H9 (cell line): ENCODE measurements at regions not wholly inside any gene's neighbourhood (a gene's known extent, or its start where the extent isn't known, plus 50 kb on each side); places are given as distances from the start of the nearest gene placed in this dataset.

Experiments
- DNase-seq: peaks from one replicate; pipeline ENCODE4 v3.0.0-alpha.2; 2017
- H2AFZ ChIP-seq: one replicate; pipeline ENCODE4 v1.6.1; 2013; ENCODE audit warnings: mild to moderate bottlenecking, low read length, control low read depth, moderate library complexity
- H2AK5ac ChIP-seq: 2 replicates; pipeline ENCODE4 v1.6.1; 2013; ENCODE audit warnings: low read length, control low read depth, mixed read lengths; ENCODE audit not compliant: insufficient read length
- H2BK120ac ChIP-seq: one replicate; pipeline ENCODE4 v1.6.1; 2013; ENCODE audit warnings: low read depth, mild to moderate bottlenecking, low read length, control low read depth, inconsistent platforms; ENCODE audit not compliant: poor library complexity, severe bottlenecking
- H2BK12ac ChIP-seq: 2 replicates; pipeline ENCODE4 v1.6.1; 2013; ENCODE audit warnings: low read length, control low read depth, mixed read lengths, low read depth; ENCODE audit not compliant: insufficient read length
- H2BK15ac ChIP-seq: 2 replicates; pipeline ENCODE4 v1.6.1; 2013; ENCODE audit warnings: low read depth, low read length, control low read depth
- H2BK20ac ChIP-seq: one replicate; pipeline ENCODE4 v1.6.1; 2013; ENCODE audit warnings: low read depth, mild to moderate bottlenecking, low read length, control low read depth, inconsistent platforms; ENCODE audit not compliant: poor library complexity, severe bottlenecking
- H2BK5ac ChIP-seq: 2 replicates; pipeline ENCODE4 v1.6.1; 2013; ENCODE audit warnings: low read length, control low read depth, mixed read lengths; ENCODE audit not compliant: insufficient read length
- H3K14ac ChIP-seq: 2 replicates; pipeline ENCODE4 v1.6.1; 2013; ENCODE audit warnings: low read length, control low read depth; ENCODE audit not compliant: insufficient read depth
- H3K18ac ChIP-seq: 2 replicates; pipeline ENCODE4 v1.6.1; 2013; ENCODE audit warnings: low read depth, mild to moderate bottlenecking, mixed read lengths, low read length, control low read depth; ENCODE audit not compliant: insufficient read length
- H3K23ac ChIP-seq: 2 replicates; pipeline ENCODE4 v1.6.1; 2013; ENCODE audit warnings: low read length, control low read depth, mixed read lengths, low read depth; ENCODE audit not compliant: insufficient read length
- H3K23me2 ChIP-seq: 2 replicates; pipeline ENCODE4 v1.6.1; 2013; ENCODE audit warnings: low read depth, mild to moderate bottlenecking, mixed read lengths, low read length, control low read depth; ENCODE audit not compliant: insufficient read length, poor library complexity, severe bottlenecking
- H3K27ac ChIP-seq: 2 replicates; pipeline ENCODE4 v1.5.1; 2013; ENCODE audit warnings: low read length, control low read depth, mixed read lengths, low read depth; ENCODE audit not compliant: insufficient read length
- H3K27me3 ChIP-seq: 2 replicates; pipeline ENCODE4 v1.6.1; 2013; ENCODE audit warnings: low read length, control low read depth, inconsistent platforms; ENCODE audit not compliant: insufficient read depth
- H3K4ac ChIP-seq: 2 replicates; pipeline ENCODE4 v1.6.1; 2013; ENCODE audit warnings: low read depth, mild to moderate bottlenecking, control low read depth, inconsistent platforms, low read length, moderate library complexity
- H3K4me1 ChIP-seq: 2 replicates; pipeline ENCODE4 v1.6.1; 2013; ENCODE audit warnings: low read length, control low read depth, inconsistent platforms; ENCODE audit not compliant: insufficient read depth
- H3K4me2 ChIP-seq: 2 replicates; pipeline ENCODE4 v1.6.1; 2013; ENCODE audit warnings: low read length, control low read depth, mixed read lengths; ENCODE audit not compliant: insufficient read length, insufficient read depth
- H3K56ac ChIP-seq: 2 replicates; pipeline ENCODE4 v1.6.1; 2013; ENCODE audit warnings: low read depth, mild to moderate bottlenecking, mixed read lengths, low read length, control low read depth; ENCODE audit not compliant: insufficient read length
- H3K79me1 ChIP-seq: 2 replicates; pipeline ENCODE4 v1.6.1; 2013; ENCODE audit warnings: low read depth, mild to moderate bottlenecking, moderate library complexity, low read length, control low read depth, inconsistent platforms; ENCODE audit not compliant: insufficient read depth, poor library complexity, severe bottlenecking
- H3K79me2 ChIP-seq: 2 replicates; pipeline ENCODE4 v1.6.1; 2013; ENCODE audit warnings: low read length, control low read depth, inconsistent platforms; ENCODE audit not compliant: insufficient read depth
- H3K9ac ChIP-seq: 2 replicates; pipeline ENCODE4 v1.6.1; 2013; ENCODE audit warnings: low read length, control low read depth, mixed read lengths; ENCODE audit not compliant: insufficient read length; ENCODE audit errors: extremely low read depth
- H3K9me3 ChIP-seq: one replicate; pipeline ENCODE4 v1.6.1; 2013; ENCODE audit warnings: low read depth, low read length, inconsistent platforms; ENCODE audit not compliant: control insufficient read depth
- H3T11ph ChIP-seq: one replicate; pipeline ENCODE4 v1.6.1; 2013; ENCODE audit warnings: mild to moderate bottlenecking, low read length, control low read depth, inconsistent platforms
- H4K20me1 ChIP-seq: one replicate; pipeline ENCODE4 v1.6.1; 2013; ENCODE audit not compliant: control insufficient read depth, insufficient read length, insufficient read depth
- H4K5ac ChIP-seq: 2 replicates; pipeline ENCODE4 v1.6.1; 2013; ENCODE audit warnings: low read depth, mild to moderate bottlenecking, mixed read lengths, low read length, control low read depth; ENCODE audit not compliant: insufficient read length
- H4K8ac ChIP-seq: replicated peaks from 2 replicates; pipeline ENCODE4 v1.6.1; 2013; ENCODE audit warnings: low read length, control low read depth, mixed read lengths, low read depth; ENCODE audit not compliant: insufficient read length
- H4K91ac ChIP-seq: 2 replicates; pipeline ENCODE4 v1.6.1; 2013; ENCODE audit warnings: low read depth, mild to moderate bottlenecking, moderate library complexity, mixed read lengths, low read length, control low read depth; ENCODE audit not compliant: insufficient read length
- H3K27ac Mint-ChIP-seq, 3 experiments: 2 replicates in 2 of 3; 3 replicates in 1 of 3; pipeline ENCODE4 v1.8.0; 2020 to 2021; ENCODE audit warnings: mixed read lengths in 3 of 3, mild to moderate bottlenecking in 1 of 3, moderate library complexity in 1 of 3
- H3K27me3 Mint-ChIP-seq: 2 replicates; pipeline ENCODE4 v1.8.0; 2021; ENCODE audit warnings: low read depth, mild to moderate bottlenecking, moderate library complexity, mixed read lengths
- H3K36me3 Mint-ChIP-seq, 3 experiments: 2 replicates in 2 of 3; 3 replicates in 1 of 3; pipeline ENCODE4 v1.8.0; 2020 to 2021; ENCODE audit warnings: low read depth in 3 of 3, mixed read lengths in 3 of 3; ENCODE audit not compliant: insufficient read depth in 1 of 3
- H3K4me1 Mint-ChIP-seq, 2 experiments: 2 replicates each; pipeline ENCODE4 v1.8.0; 2020; ENCODE audit warnings: mixed read lengths in 2 of 2
- H3K4me3 Mint-ChIP-seq, 2 experiments: 2 replicates in 1 of 2; 3 replicates in 1 of 2; pipeline ENCODE4 v1.8.0; 2020 to 2021; ENCODE audit warnings: mild to moderate bottlenecking in 2 of 2, mixed read lengths in 2 of 2, moderate library complexity in 1 of 2
- H3K9me3 Mint-ChIP-seq, 2 experiments: 2 replicates in 1 of 2; 3 replicates in 1 of 2; pipeline ENCODE4 v1.8.0; 2020; ENCODE audit warnings: mild to moderate bottlenecking in 2 of 2, mixed read lengths in 2 of 2, moderate library complexity in 1 of 2
- WGBS: extraction: QIAGEN DNeasy Blood & Tissue Kit; methylation state at CpG from one replicate; pipeline ENCODE4 v1.1.7; 2013; ENCODE audit warnings: missing lambda C conversion rate, low lambda C conversion rate, mixed read lengths; ENCODE audit not compliant: insufficient read length; ENCODE audit errors: extremely low coverage; 5-methylcytosine and 5-hydroxymethylcytosine counted together
- TF ChIP-seq, protein P1 (sequence below): fragments of 200-600 bp; sonication (generic); conservative IDR thresholded peaks from 3 replicates; pipeline ENCODE4 v1.8.0; 2021; ENCODE audit warnings: antibody characterized with exemption, mild to moderate bottlenecking

DNA sequence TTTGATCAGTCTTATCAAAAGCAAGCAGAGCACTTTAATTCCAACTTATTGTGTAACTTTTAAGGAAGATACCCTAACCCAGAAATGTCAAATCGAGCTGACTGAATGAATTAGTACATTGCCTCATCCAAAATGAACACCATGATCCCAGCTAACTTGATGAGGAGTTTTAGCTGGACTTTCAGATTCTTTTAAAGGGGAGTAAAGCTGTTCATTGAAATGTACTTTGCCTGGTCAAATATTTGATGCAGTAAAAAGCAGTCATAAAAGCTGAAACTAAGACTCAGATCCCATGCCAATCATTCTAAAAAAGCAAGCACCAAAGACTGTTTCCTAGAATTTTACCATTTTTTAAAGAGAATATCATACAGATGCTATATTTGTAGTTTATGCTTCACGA, 114.1 kb downstream of the FSCB start:
- no peak overlapping the region for H4K5ac ChIP-seq
- H4K20me1 ChIP-seq: no peaks in the 10 kb centered on the region
- H3K4ac ChIP-seq: no peak overlapping the region
- H3K56ac ChIP-seq: no peak overlapping the region
- H2AFZ ChIP-seq: no peak overlapping the region
- no peak overlapping the region for H3K27ac Mint-ChIP-seq
- H3K36me3 Mint-ChIP-seq: no peaks in the 10 kb centered on the region; a peak in 1 of 7 replicates
- no peaks in the 10 kb centered on the region for H3K23me2 ChIP-seq
- no peaks in the 10 kb centered on the region for H3K9me3 ChIP-seq
- no peaks in the 10 kb centered on the region for H3K79me1 ChIP-seq
- H3K27ac ChIP-seq: no peak overlapping the region
- H2BK12ac ChIP-seq: no peak overlapping the region
- H2BK5ac ChIP-seq: no peak overlapping the region
- no peaks in the 10 kb centered on the region for H3K4me1 Mint-ChIP-seq
- TF ChIP-seq, protein P1, sequence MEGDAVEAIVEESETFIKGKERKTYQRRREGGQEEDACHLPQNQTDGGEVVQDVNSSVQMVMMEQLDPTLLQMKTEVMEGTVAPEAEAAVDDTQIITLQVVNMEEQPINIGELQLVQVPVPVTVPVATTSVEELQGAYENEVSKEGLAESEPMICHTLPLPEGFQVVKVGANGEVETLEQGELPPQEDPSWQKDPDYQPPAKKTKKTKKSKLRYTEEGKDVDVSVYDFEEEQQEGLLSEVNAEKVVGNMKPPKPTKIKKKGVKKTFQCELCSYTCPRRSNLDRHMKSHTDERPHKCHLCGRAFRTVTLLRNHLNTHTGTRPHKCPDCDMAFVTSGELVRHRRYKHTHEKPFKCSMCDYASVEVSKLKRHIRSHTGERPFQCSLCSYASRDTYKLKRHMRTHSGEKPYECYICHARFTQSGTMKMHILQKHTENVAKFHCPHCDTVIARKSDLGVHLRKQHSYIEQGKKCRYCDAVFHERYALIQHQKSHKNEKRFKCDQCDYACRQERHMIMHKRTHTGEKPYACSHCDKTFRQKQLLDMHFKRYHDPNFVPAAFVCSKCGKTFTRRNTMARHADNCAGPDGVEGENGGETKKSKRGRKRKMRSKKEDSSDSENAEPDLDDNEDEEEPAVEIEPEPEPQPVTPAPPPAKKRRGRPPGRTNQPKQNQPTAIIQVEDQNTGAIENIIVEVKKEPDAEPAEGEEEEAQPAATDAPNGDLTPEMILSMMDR: no peak
- H3K14ac ChIP-seq: no peak overlapping the region
- no peak overlapping the region for H3T11ph ChIP-seq
- H3K4me2 ChIP-seq: no peak overlapping the region
- H3K79me2 ChIP-seq: no peaks in the 10 kb centered on the region
- H3K23ac ChIP-seq: no peak overlapping the region
- no peak overlapping the region for H3K4me3 Mint-ChIP-seq
- no peak overlapping the region for H2BK15ac ChIP-seq
- no peak overlapping the region for H3K9ac ChIP-seq
- peaks cover 2 to 6% of the 10 kb centered on the region in 2 experiments; a peak in 3 of 5 replicates for H3K9me3 Mint-ChIP-seq
- H2AK5ac ChIP-seq: no peak overlapping the region
- no peak overlapping the region for H4K91ac ChIP-seq
- no peak for DNase-seq
- H3K4me1 ChIP-seq: no peaks in the 10 kb centered on the region
- no peak overlapping the region for H2BK120ac ChIP-seq
- no peaks in the 10 kb centered on the region for H3K27me3 ChIP-seq
- H3K27me3 Mint-ChIP-seq: no peaks in the 10 kb centered on the region
- no peak overlapping the region for H4K8ac ChIP-seq
- no peak overlapping the region for H3K18ac ChIP-seq
- no CpG with 5 or more reads among the region's 2 CpGs for WGBS
- H2BK20ac ChIP-seq: no peak overlapping the region
